ENCODE measurements at regions not wholly inside any gene's neighbourhood (a gene's known extent, or its start where the extent isn't known, plus 50 kb on each side); places are given as distances from the start of the nearest gene placed in this dataset.

GRCh38 chr2:21288299-21288698 is 164.5 kb downstream of the TDRD15 start:
- no peak for DNase-seq

GRCh38 chr2:21288739-21289520 is 165.2 kb downstream of the TDRD15 start:
- DNase-seq: no peak

- DNase-seq: no peak
Measured at GRCh38 chr2:21289551-21289950, 165.8 kb downstream of the TDRD15 start.

- no peak for DNase-seq
Measured at GRCh38 chr2:21289989-21290388, 166.2 kb downstream of the TDRD15 start.

- DNase-seq: no peak
Measured at GRCh38 chr2:21291426-21291825, 167.7 kb downstream of the TDRD15 start.

- DNase-seq: no peak
Measured at GRCh38 chr2:21294446-21294845, 170.7 kb downstream of the TDRD15 start.

GRCh38 chr2:21299411-21299810 is 175.6 kb downstream of the TDRD15 start:
- DNase-seq: no peak

GRCh38 chr2:21301871-21302455 is 178.2 kb downstream of the TDRD15 start:
- no peak for DNase-seq

GRCh38 chr2:21303876-21304275 is 180.1 kb downstream of the TDRD15 start:
- DNase-seq: no peak

- no peak for DNase-seq
Measured at GRCh38 chr2:21305581-21305980, 181.8 kb downstream of the TDRD15 start.

- no peak for DNase-seq
Measured at GRCh38 chr2:21306235-21306634, 182.5 kb downstream of the TDRD15 start.

- no peak for DNase-seq
Measured at GRCh38 chr2:21307037-21307436, 183.3 kb downstream of the TDRD15 start.

- no peak for DNase-seq
Measured at GRCh38 chr2:21310493-21310892, 186.7 kb downstream of the TDRD15 start.

GRCh38 chr2:21314322-21314835 is 190.6 kb downstream of the TDRD15 start:
- no peak for DNase-seq

GRCh38 chr2:21317131-21317530 is 193.4 kb downstream of the TDRD15 start:
- DNase-seq: no peak

GRCh38 chr2:21318263-21318662 is 194.5 kb downstream of the TDRD15 start:
- DNase-seq: no peak

GRCh38 chr2:21326152-21326551 is 202.4 kb downstream of the TDRD15 start:
- DNase-seq: no peak

- DNase-seq: no peak
Measured at GRCh38 chr2:21328177-21328576, 204.4 kb downstream of the TDRD15 start.

- no peak for DNase-seq
Measured at GRCh38 chr2:21330786-21331391, 207.1 kb downstream of the TDRD15 start.

- DNase-seq: no peak
Measured at GRCh38 chr2:21331625-21332370, 208.0 kb downstream of the TDRD15 start.

GRCh38 chr2:21332993-21333625 is 209.3 kb downstream of the TDRD15 start:
- DNase-seq: no peak

GRCh38 chr2:21333684-21334083 is 209.9 kb downstream of the TDRD15 start:
- DNase-seq: no peak

GRCh38 chr2:21346984-21347383 is 223.2 kb downstream of the TDRD15 start:
- DNase-seq: no peak

All from activated T-cell treated with anti-CD3 and anti-CD28 coated beads, Interleukin-2, amount 50 U/mL, for 1 hour (primary cell).